Panc1 (cell line): ENCODE measurements at regions not wholly inside any gene's neighbourhood (a gene's known extent, or its start where the extent isn't known, plus 50 kb on each side); places are given as distances from the start of the nearest gene placed in this dataset.

Source experiments
- ATAC-seq: fragments of 200-7000 bp; cut with Tn5 transposase; 2 replicates; pipeline ENCODE4 v1.9.1; 2020; ENCODE audit warnings: mild to moderate bottlenecking, moderate library complexity
- BruUV-seq: library from RNA; stranded (reverse); fragments of 400-500 nt; replicated peaks from 2 replicates; lab custom pipeline; 2021; lab: Mats Ljungman, UMichigan
- CTCF ChIA-PET: fragments of 300-600 bp; sonication (Branson Sonifier 250); formaldehyde crosslinking; loops from one replicate; lab custom pipeline; 2022; ENCODE audit warnings: antibody characterized with exemption; lab: Charles Lee
- POLR2A ChIA-PET: fragments of 300-600 bp; sonication (Branson Sonifier 250); formaldehyde crosslinking; loops from one replicate; lab custom pipeline; 2022; ENCODE audit warnings: antibody characterized with exemption; lab: Charles Lee
- DNase-seq: peaks from one replicate; pipeline ENCODE4 v3.0.0-alpha.2; 2010; ENCODE audit warnings: low read depth, low spot score
- H3K27ac ChIP-seq: 2 replicates; pipeline ENCODE4 v1.5.1; 2011; ENCODE audit warnings: mild to moderate bottlenecking, low read length, inconsistent platforms
- H3K27me3 ChIP-seq: fragments of 200-500 bp; sonication (Bioruptor generic); 2 replicates; pipeline ENCODE4 v1.6.0; 2014; ENCODE audit warnings: low read length, inconsistent platforms; ENCODE audit not compliant: control insufficient read depth, insufficient read depth
- H3K36me3 ChIP-seq: fragments of 200-500 bp; sonication (Bioruptor generic); 2 replicates; pipeline ENCODE4 v1.5.1; 2014; ENCODE audit warnings: inconsistent platforms, mild to moderate bottlenecking, low read length, moderate library complexity; ENCODE audit not compliant: control insufficient read depth, insufficient read depth
- H3K4me1 ChIP-seq: 2 replicates; pipeline ENCODE4 v1.5.1; 2011; ENCODE audit warnings: inconsistent platforms, mild to moderate bottlenecking, low read length, moderate library complexity; ENCODE audit not compliant: control insufficient read depth, insufficient read depth
- H3K4me3 ChIP-seq, 2 experiments: 2 replicates each; pipeline ENCODE4 v1.5.1; 2011 to 2012; ENCODE audit warnings: low read depth in 2 of 2, low read length in 2 of 2, mild to moderate bottlenecking in 2 of 2, inconsistent platforms in 1 of 2, moderate library complexity in 1 of 2
- H3K9me3 ChIP-seq: fragments of 200-500 bp; sonication (Bioruptor generic); 2 replicates; pipeline ENCODE4 v1.5.1; 2014; ENCODE audit warnings: low read depth, mild to moderate bottlenecking, inconsistent platforms, low read length, moderate library complexity; ENCODE audit not compliant: control insufficient read depth, insufficient read depth
- CTCF ChIP-seq: fragments of 450-650 bp; IDR thresholded peaks from 2 replicates; pipeline ENCODE4 v1.5.1; 2017; ENCODE audit warnings: mild to moderate bottlenecking
- POLR2AphosphoS5 ChIP-seq: IDR thresholded peaks from 2 replicates; pipeline ENCODE4 v1.6.1; 2012; ENCODE audit warnings: mild to moderate bottlenecking, low read depth, low read length, moderate library complexity
- REST ChIP-seq, 2 experiments: IDR thresholded peaks; 2 replicates each; pipeline ENCODE4 v1.6.1; 2011 to 2012; ENCODE audit warnings: low read depth in 2 of 2, control low read depth in 1 of 2, low read length in 1 of 2, mild to moderate bottlenecking in 1 of 2, moderate library complexity in 1 of 2; ENCODE audit not compliant: insufficient read depth in 1 of 2
- SIN3A ChIP-seq: IDR thresholded peaks from 2 replicates; pipeline ENCODE4 v1.6.1; 2012; ENCODE audit warnings: low read depth, mild to moderate bottlenecking, low read length, moderate library complexity, borderline replicate concordance; ENCODE audit not compliant: insufficient read depth
- TCF7L2 ChIP-seq: IDR thresholded peaks from 2 replicates; pipeline ENCODE4 v1.6.1; 2011; ENCODE audit warnings: mild to moderate bottlenecking, low read depth, low read length, inconsistent platforms
- in situ Hi-C: cut with HindIII; loops from 2 replicates; pipeline ENCODE4 v1.10.0; 2016; ENCODE audit warnings: low sequenced_read_pairs, low pct_unique_long_range_greater_than_20kb
- intact Hi-C: fragments of 100-400 bp; cut with micrococcal nuclease; formaldehyde crosslinking; loops from one replicate; pipeline ENCODE4 v1.10.0; 2022; ENCODE audit not compliant: unreplicated experiment

GRCh38 chr1:195828325-195828724 is 779.9 kb downstream of the KCNT2 start:
- intact Hi-C loops (no loop called here), in situ Hi-C loops (no loop called here)
- no peaks in the 10 kb centered on the region for H3K9me3 ChIP-seq
- H3K4me3 ChIP-seq: no peak overlapping the region
- H3K4me1 ChIP-seq: no peaks in the 10 kb centered on the region
- ChIA-PET POLR2A (no interaction called here), CTCF (no interaction called here)
- TF ChIP-seq CTCF (no peak), POLR2AphosphoS5 (no peak), SIN3A (no peak), REST (IDR thresholded peaks at IDR 0.05; ENCODE audit: insufficient read depth in 1 of 2, low read depth in 2 of 2, low read length in 1 of 2) (no peak)
- no peaks in the 10 kb centered on the region for H3K36me3 ChIP-seq
- no peak overlapping the region for H3K27ac ChIP-seq
- DNase-seq (no peak), ATAC-seq (no peak)
- BruUV-seq: no TSS peak
- H3K27me3 ChIP-seq: no peaks in the 10 kb centered on the region

GRCh38 chr1:195820925-195821324 is 787.3 kb downstream of the KCNT2 start:
- Histone ChIP-seq H3K27ac (no peak overlapping the region), H3K4me3 (no peak overlapping the region), H3K36me3 (no peaks in the 10 kb centered on the region), H3K9me3 (no peaks in the 10 kb centered on the region), H3K27me3 (no peaks in the 10 kb centered on the region), H3K4me1 (no peaks in the 10 kb centered on the region)
- ChIA-PET POLR2A (no interaction called here), CTCF (no interaction called here)
- intact Hi-C loops: no loop called here
- BruUV-seq: no TSS peak
- TF ChIP-seq TCF7L2 (no peak), SIN3A (no peak), POLR2AphosphoS5 (no peak), REST (IDR thresholded peaks at IDR 0.05; ENCODE audit: insufficient read depth in 1 of 2, low read depth in 2 of 2, low read length in 1 of 2) (no peak), CTCF (no peak)
- ATAC-seq: no peak
- in situ Hi-C loops: no loop called here
- DNase-seq: no peak
